Lung (tissue), 11 donors: ENCODE measurements at regions not wholly inside any gene's neighbourhood (a gene's known extent, or its start where the extent isn't known, plus 50 kb on each side); places are given as distances from the start of the nearest gene placed in this dataset.

Experiments
- ATAC-seq: fragments of 200-7000 bp; cut with Tn5 transposase; one replicate; pipeline ENCODE4 v1.9.1; 2020; ENCODE audit warnings: moderate number of reproducible peaks; ENCODE audit not compliant: insufficient read depth, low FRiP score
- DNase-seq, 3 donors: peaks; one replicate each; pipeline ENCODE4 v3.0.0-alpha.2; 2013 to 2017
- H3K27ac ChIP-seq, 2 donors: one replicate each; pipeline ENCODE4 v1.5.1; 2013; ENCODE audit warnings: mild to moderate bottlenecking in 2 of 2, moderate library complexity in 2 of 2, control low read depth in 1 of 2, inconsistent platforms in 1 of 2, low read depth in 1 of 2, low read length in 1 of 2
- H3K27me3 ChIP-seq, 3 donors: one replicate each; pipeline ENCODE4 v1.5.1; 2013; ENCODE audit warnings: low read length in 2 of 3; ENCODE audit not compliant: control insufficient read depth in 3 of 3, insufficient read depth in 3 of 3
- H3K36me3 ChIP-seq, 4 donors: one replicate each; pipeline ENCODE4 v1.5.1; 2013; ENCODE audit warnings: low read length in 4 of 4, mild to moderate bottlenecking in 1 of 4, moderate library complexity in 1 of 4; ENCODE audit not compliant: control insufficient read depth in 4 of 4, insufficient read depth in 4 of 4
- H3K4me1 ChIP-seq, 5 donors: one replicate each; pipeline ENCODE4 v1.5.1; 2013; ENCODE audit warnings: low read length in 5 of 5, mild to moderate bottlenecking in 2 of 5, moderate library complexity in 1 of 5; ENCODE audit not compliant: control insufficient read depth in 5 of 5, insufficient read depth in 5 of 5
- H3K4me3 ChIP-seq: one replicate; pipeline ENCODE4 v1.5.1; 2013; ENCODE audit warnings: mild to moderate bottlenecking, control low read depth, moderate library complexity
- H3K9ac ChIP-seq, 2 donors: one replicate each; pipeline ENCODE4 v1.5.1; 2013; ENCODE audit warnings: low read length in 2 of 2, control low read depth in 1 of 2; ENCODE audit not compliant: insufficient read depth in 1 of 2
- H3K9me3 ChIP-seq, 4 donors: one replicate each; pipeline ENCODE4 v1.5.1; 2013; ENCODE audit warnings: low read length in 3 of 4, mild to moderate bottlenecking in 1 of 4, moderate library complexity in 1 of 4; ENCODE audit not compliant: control insufficient read depth in 4 of 4, insufficient read depth in 3 of 4
- CTCF ChIP-seq: IDR thresholded peaks from 2 replicates; pipeline ENCODE4 v1.5.1; 2012; ENCODE audit warnings: mild to moderate bottlenecking; ENCODE audit errors: control extremely low read depth, extremely low read depth
- WGBS, 2 donors: extraction: QIAGEN DNeasy Blood & Tissue Kit; methylation state at CpG; one replicate each; pipeline ENCODE4 v1.1.7; 2013; 5-methylcytosine and 5-hydroxymethylcytosine counted together
- donor health status: control.
- donor health status: control.
- donor health status: Bipolar disorder and iron deficiency.
- donor health status: healthy.
- donor health status: DM: yes; HTN: yes; CAD: no.

- no peak for TF ChIP-seq CTCF
- DNase-seq (no peak), ATAC-seq (no peak)
- Histone ChIP-seq H3K9ac (no peak overlapping the region), H3K4me1 (peaks cover 0 to 4% (median 0%) of the 10 kb centered on the region in 5 donors), H3K9me3 (peaks cover 0 to 3% (median 1%) of the 10 kb centered on the region in 4 donors), H3K27me3 (no peaks in the 10 kb centered on the region), H3K27ac (peak overlapping the region in 1 of 2 donors; percentile 49), H3K4me3 (no peak overlapping the region), H3K36me3 (no peaks in the 10 kb centered on the region)
- 87 to 90% methylated on average over 1 of the region's 1 CpG for WGBS, 2 donors
Measured at GRCh38 chr3:64987726-64988125, 299.9 kb upstream of the ADAMTS9 start.

- Histone ChIP-seq H3K9me3 (peaks cover 0 to 3% (median 1%) of the 10 kb centered on the region in 4 donors), H3K9ac (no peak overlapping the region), H3K4me1 (peaks cover 0 to 4% (median 0%) of the 10 kb centered on the region in 5 donors), H3K27ac (no peak overlapping the region), H3K4me3 (no peak overlapping the region), H3K36me3 (no peaks in the 10 kb centered on the region), H3K27me3 (no peaks in the 10 kb centered on the region)
- ATAC-seq (no peak), DNase-seq (no peak)
- TF ChIP-seq CTCF, result no peak
- 76 to 88% methylated on average over 2 of the region's 2 CpGs for WGBS, 2 donors
Measured at GRCh38 chr3:64985072-64985471, 297.3 kb upstream of the ADAMTS9 start.

- H3K4me3 ChIP-seq, result no peak overlapping the region
- ATAC-seq (no peak), DNase-seq (no peak)
- H3K36me3 ChIP-seq, result no peaks in the 10 kb centered on the region
- peaks cover 0 to 3% (median 1%) of the 10 kb centered on the region in 4 donors for H3K9me3 ChIP-seq
- H3K27me3 ChIP-seq, result no peaks in the 10 kb centered on the region
- 89 to 92% methylated on average over 6 of the region's 6 CpGs for WGBS, 2 donors
- no peak for TF ChIP-seq CTCF
- no peak overlapping the region for H3K27ac ChIP-seq
- no peak overlapping the region for H3K9ac ChIP-seq
- peaks cover 0 to 4% (median 0%) of the 10 kb centered on the region in 5 donors for H3K4me1 ChIP-seq
Measured at GRCh38 chr3:64983583-64984359, 296.0 kb upstream of the ADAMTS9 start.
